GM21576 (cell line): ENCODE measurements at regions not wholly inside any gene's neighbourhood (a gene's known extent, or its start where the extent isn't known, plus 50 kb on each side); places are given as distances from the start of the nearest gene placed in this dataset.
"Not testable (repeated sequence)": the region's sequence is repeated elsewhere in the genome, so short reads cannot be mapped to it uniquely, and the experiment has no call there.

ENCODE experiments used
- ATAC-seq: cut with Tn5 transposase; IDR thresholded peaks from one replicate; pipeline ENCODE4 v1.9.1; 2021; ENCODE audit warnings: mild to moderate bottlenecking, moderate library complexity; ENCODE audit not compliant: unreplicated experiment

DNA sequence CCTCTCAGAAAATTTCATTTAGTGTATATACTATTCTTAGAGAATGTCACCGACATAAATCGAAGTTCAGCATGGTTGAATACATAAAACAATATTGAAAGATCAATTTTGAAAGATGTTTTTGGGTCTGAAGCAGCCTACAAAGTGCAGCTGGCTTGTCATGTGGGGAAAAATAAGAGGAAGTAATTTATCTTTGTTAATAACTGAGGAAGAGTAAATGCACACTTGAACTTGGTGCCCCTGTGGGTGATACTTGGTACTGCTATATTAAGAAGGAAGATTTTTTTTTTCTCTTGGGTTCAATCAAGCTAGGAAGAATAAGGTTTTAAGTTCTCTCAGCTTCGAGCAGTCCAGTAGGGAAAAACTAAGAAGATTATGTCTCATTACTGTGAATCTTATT is 661.3 kb downstream of the RPL10L start:
- no peak for ATAC-seq

DNA sequence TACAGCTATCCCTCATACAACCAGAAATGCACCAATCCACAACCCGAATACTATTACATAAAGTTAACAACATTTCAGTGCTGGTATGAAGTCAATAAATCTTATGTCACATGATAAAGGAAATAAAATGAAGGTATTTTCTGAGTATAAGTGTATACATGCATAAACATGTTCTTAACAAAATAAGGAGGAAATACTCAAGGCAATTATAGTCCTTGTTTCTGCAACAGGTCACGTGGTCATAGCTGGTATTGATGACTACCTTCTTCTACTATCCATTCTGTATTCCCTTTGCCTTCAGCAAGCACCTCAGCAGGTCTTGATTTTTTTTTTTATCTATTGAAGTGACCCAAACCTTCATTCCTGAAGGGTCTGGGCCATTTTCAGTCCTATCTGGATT is 675.6 kb downstream of the RPL10L start:
- ATAC-seq, result no peak

DNA sequence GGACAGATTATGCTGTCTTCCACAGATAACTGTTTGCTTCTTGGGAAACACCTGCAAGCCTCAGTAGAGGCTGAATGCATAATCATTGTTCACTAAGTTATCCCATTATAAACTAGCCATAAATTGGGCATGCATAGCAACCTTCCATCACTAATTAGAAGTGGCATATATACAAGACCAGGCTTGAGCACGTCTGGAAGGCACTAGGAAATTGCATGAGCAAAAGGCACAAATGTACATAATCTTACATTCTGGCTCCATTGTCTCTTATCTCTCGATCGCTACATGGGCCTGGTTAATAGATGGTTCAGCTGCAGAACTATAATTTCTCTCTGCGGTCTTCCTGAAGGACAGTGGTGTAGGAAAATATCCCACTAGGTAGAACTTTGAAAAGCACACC is 679.2 kb downstream of the RPL10L start:
- no peak for ATAC-seq

DNA sequence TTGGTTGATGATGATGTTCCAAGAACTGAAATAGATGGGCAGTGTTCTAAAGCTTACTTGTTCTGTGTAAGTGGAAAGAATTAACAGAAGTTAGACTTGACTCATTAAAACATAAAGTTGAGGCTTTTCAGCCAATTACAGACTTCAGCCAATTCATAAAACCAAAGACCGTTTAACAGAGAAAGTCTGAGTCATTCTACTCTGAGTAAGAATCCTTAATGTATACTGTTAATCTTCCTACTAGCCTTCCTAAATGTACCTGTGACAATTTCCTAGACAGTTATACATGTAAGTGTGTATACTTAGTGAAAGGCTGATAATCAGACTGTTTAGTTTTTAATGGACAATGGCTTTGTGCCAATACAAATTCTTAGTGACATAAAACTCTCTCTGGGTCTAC is 681.0 kb downstream of the RPL10L start:
- ATAC-seq, result no peak

DNA sequence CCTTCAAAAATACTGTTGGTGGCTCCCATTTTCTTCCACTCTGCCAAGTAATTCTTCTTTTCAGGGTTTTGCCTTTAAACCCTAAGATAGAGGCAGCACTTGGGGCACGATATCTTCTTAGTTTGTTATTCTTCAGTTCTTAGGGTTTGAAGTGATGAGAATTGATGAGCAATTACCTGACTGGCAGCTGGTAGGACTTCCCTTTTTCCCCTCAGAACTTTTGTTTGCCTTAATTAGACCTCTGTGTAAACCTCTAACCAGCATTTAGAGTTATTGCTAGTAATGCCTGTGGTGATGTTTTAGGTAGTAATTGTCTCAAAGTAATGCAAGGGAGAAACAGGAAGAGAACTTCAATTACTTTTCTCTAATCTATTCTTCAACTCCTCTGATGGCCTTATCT is 683.5 kb downstream of the RPL10L start:
- ATAC-seq, result no peak

DNA sequence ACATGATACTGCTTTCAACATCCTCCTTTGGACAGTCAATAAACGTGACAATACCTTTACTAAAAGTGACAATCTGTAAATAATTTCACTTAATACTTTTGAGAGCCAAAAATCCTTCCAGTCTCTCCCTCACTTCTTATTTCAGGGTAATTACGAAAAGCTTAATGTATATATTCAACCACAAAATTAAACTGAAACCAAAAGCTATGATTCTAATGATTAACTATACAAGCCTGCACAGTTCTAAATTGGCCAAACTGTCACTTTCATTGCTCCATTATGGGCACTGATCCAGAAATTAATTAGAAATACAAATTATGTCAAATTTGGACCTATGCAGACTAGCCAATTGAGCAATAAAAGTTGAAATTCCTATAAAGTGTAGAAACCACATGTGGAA is 696.5 kb upstream of the MIS18BP1 start:
- no peak for ATAC-seq

DNA sequence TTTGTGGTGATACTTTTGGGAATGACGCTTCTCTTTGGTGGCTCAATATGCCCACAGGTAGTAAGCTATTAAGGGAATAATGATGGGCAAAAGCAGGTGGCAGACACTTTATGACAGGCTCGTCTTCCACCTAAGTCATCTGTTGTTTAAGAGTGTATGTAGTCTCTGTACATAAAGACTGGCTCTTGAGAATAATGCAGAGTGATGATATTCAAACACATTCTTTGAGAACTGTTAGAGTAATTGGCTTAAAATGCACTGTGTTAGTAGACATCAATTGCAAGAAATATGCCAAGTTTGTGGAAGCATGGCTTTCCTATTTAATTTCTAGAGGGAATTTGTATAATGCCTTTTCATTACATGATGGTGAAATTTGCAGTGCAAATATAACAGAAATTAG is 694.8 kb upstream of the MIS18BP1 start:
- ATAC-seq, result no peak

DNA sequence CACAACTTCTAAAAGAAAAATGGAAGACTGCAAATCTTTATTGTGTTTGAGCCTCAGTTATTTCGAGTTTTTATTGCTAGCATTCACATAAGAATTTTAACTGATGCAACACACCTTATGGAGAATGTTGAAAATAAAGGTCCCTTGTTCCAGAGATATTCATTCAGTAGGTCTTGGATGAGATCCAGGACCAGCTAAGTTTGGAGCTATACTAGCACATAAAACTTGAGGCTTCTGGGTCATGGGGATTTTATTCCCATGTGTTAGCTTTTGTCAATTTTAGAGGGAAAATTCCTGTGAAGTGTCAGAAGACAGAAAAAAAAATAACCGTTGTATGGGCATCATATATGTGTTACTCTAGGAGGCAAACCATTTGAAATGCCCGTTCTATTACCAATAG is 693.2 kb upstream of the MIS18BP1 start:
- no peak for ATAC-seq

DNA sequence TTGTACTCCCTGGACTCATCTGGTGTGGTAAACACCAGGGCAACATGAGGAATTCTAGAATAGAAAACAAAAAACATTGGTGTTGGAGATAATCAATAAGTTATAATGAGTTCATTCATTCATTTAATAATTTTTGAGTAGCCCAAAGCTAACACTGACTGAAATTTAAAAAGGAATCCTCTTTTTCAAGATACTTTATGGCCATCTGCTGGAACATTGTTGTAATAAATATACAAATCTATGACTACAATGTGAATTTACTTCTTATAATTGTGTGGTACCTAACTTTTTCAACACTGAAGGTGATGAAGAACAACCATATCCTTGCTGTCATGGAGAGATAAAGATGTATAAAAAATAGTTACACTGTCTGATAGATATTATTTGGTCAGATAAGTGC is 687.3 kb upstream of the MIS18BP1 start:
- ATAC-seq, result no peak

DNA sequence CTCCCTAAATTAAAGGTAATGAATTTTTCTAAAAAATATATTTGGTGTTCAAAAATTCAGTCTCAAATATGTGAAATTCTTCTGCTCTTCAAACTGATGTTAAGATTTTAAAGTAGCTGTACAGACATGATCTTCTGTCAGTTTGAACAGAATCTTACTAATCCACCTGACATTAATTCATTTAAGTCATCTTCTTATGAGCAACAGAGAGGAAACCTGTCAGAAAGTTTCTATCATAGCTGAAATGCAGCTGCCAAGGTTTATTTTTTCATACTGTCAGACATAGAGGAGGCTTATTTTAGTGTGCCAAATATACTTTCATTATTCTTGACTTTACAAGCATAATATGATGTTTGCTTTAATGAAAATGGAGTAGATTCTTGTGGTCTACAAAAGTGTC is 686.6 kb upstream of the MIS18BP1 start:
- no peak for ATAC-seq

DNA sequence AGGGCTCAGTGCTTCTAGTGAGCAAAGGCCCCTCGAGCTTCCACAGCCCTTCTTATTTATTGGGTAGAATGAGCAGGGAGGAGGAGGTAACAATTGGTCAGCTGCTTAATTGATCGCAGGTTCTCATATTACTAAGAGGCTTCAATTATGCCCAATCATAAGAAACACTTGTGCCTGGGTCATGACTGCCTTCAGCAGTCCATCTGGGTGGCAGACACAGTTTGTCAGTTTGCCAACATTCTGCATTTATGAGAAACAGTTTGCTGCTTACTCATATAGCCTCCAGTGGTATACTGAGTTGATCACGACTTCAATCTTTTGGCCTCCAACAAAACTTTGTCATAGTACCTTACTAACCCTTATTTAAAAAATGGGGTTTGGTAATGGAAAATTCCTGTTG is 667.0 kb upstream of the MIS18BP1 start:
- not testable (repeated sequence) for ATAC-seq

DNA sequence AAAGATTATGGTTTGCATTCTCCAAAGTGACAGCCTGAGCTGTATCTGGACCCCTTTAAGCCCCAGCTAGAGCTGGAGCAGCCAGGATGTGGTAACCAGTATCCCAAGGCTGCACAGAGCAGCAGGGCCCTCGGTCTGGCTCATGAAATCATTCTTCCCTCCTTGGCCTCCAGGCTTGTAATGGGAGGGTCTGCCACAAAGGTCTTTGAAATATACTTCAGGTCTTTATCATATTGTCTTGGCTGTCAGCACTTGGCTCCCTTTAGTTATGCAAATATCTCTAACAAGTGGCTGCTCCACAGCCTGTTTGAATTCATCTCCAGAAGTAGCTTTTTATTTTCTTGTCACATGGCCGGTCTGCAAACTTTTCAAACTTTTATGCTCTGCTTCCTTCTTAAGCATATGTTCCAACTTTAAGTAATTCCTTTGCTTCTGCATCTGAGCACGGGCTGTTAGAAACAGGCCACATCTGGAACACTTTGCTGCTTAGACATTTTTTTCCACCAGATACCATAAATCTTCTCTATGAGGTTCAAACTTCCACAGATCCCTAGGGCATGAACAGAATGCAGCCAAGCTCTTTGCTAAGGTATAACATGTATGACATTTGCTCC is 663.4 kb upstream of the MIS18BP1 start:
- ATAC-seq, result no peak

DNA sequence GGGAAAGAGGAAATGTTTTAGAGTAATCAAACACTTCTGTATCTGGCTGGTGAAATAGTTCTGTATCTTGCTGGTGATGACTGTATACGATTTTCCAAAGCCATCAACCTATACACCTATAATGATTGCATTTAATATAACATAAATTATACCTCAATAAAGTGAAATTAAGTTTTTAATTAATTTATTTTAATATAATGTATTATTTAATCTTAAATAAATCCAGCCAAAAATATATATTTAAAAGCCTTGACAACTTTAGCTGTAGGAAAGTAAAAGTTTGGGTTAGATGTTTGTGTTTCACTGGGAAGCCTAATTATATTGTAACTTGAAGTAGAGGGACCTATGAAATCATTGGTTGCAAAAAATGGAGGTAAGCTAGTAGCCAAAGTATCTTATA is 654.8 kb upstream of the MIS18BP1 start:
- ATAC-seq, result no peak

DNA sequence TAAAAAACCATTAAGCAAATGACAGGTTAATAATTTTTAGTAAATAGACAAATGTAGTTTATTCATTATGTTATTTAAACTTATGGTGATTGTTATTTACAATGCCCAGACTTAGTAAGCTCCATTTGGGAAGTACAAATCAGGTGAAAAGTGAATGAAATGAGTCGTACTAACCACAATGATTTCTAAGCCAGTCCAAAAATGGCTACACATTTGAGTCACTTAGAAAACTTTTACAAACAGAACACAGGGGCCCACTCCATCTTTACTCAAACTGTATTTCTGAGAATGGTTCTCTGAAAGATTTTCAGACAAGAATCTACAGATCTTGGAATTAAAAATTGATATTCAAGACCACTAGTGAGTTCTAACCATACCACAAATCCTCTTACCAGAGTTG is 653.3 kb upstream of the MIS18BP1 start:
- no peak for ATAC-seq

DNA sequence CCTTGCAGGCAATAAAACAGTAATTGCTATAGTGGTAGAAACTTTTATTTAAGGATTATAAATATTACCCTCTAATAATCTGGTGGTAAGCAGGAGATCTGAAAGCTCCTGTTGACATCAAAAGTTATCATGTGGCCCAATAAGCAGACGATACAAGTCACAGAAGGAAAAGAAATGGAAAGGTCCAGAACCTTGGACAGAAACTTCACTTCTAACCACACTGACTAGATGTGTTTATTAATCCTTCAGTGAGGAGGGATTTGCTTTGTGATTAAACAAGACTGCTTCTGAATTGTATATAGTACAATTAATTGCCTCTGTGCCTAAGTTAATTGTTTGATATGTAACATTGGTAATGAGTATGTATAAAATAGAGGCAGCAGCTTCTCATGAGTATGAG is 652.7 kb upstream of the MIS18BP1 start:
- no peak for ATAC-seq

DNA sequence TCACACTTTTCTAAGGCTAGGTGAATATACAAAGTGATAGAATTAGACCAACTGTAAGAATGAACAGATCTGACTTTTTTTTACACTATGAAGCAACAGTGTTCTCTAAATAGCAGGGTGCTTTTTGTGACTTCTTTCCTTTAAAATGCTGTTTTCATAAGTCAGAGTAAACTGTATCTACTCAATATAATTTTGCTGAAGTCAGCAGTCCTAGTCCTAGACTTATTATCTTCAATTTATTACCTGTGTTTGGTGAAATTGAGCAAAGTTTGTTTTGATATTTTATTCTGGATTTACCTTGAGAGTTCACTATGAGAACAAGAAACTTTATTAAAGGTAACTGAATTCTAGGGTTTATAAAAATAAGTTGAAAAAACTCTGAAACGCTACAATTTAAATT is 651.3 kb upstream of the MIS18BP1 start:
- ATAC-seq, result no peak

DNA sequence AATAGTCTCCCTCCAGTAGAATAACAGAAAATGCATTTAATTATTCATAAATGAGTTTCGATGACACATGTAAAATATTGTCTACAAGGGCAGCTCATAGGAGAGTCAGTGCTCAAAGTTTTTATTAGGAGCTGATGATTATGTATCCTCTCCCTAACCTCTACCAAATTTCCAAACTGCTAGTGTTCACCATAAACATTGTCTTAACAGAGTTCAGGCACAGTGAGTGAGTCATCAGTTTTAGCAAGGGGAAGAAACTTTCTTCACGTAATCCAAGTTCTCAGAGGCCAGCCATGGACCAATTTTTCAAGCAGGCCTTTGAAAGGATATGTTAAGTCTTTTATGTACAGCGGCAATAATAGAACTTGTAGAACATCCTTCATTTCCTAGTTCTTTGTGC is 649.2 kb upstream of the MIS18BP1 start:
- no peak for ATAC-seq

DNA sequence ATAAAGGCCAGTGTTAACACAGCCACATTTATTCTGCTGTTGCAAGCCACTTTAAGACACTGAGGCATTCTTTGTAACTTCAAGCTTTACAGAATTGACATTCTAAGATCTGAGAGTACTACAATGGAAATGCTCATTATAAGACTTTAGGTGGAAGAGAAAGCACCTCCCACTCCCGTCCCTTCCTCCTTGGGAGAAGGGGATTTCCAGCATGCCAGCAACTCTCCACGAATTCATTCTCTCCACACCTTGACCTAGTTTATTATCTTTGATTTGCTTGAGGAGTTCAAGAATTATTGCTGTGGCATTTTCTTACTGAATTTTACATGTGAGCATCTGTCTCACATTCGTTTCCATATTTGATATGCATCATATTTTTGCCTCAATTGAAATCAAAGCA is 644.4 kb upstream of the MIS18BP1 start:
- no peak for ATAC-seq

DNA sequence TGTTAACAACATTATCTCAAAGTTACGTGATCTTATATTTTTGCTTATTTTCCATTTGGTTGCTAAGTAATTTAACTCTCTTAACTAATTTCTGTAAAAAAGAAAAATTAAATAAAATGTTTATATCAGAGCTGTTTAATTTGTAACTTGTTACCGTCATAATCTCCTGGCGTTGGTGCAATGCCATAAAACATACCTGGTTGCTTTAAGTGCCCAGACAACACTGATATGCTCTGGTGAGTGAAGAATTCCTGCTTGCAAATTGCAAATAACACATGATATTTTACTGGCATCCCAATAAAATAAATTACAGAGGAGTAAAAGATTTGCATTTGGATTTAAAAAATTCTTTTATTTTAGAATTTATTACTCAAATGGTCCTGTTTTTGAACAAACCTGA is 640.1 kb upstream of the MIS18BP1 start:
- ATAC-seq, result no peak

DNA sequence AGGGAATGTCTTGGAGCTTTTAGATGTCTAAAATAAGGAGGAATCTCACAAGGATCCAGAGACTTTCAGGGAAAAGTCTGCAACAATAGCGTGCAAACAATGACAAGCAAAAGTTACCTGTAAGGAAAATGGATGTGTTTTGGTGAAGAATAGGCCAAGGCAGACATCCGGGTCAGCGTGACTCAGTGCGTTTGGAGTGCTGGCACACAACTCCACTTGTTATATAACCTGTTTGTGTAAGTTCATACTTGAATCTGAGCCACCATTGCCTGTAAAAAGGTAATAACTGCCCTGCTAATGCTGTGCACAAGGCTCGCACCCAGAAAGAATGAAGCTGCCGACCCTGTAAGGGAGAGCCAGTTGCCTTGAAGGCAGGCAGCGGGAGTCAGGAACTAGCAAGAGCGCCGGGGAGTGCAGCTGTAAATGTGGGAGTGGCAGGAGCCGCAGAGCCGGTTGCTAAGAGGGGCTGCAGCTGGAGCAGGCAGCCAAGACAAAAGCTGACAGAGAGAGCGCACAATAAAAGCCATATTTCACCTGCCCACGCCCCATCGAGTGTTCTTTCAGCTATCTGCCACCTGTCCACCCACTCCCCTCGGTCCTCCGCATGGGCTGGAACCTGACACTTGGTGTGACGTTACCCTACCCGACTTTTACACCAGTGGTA is 638.5 kb upstream of the MIS18BP1 start:
- ATAC-seq, result no peak

DNA sequence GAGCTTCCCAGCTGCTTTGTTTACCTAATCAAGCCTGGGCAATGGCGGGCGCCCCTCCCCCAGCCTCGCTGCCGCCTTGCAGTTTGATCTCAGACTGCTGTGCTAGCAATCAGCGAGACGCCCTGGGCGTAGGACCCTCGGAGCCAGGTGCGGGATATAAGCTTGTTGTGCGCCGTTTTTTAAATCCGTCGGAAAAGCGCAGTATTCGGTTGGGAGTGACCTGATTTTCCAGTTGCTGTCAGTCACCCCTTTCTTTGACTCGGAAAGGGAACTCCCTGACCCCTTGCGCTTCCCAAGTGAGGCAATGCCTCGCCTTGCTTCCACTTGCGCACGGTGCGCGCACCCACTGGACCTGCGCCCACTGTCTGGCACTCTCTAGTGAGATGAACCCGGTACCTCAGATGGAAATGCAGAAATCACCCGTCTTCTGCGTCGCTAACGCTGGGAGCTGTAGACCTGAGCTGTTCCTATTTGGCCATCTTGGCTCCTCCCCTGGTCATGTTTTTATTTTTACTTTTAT is 635.8 kb upstream of the MIS18BP1 start:
- not testable (repeated sequence) for ATAC-seq

DNA sequence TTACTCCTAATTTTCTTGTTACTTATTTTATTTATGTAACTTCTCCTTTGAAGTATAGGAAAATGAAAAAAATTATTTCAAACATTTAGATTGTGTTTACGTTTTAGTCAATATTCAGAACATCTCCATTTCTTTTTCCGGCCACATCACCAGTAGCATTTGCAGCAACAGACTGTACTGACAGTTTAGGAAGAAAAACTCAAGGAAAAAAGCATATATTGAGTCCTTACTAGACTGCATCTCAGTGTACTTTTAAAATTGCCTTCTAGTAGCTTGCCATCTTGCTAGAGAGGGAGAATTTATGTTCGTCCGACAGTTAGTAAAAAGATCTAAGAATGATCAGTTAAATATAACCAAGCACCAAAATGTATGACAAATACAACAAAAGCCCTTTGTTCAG is 625.0 kb upstream of the MIS18BP1 start:
- no peak for ATAC-seq

DNA sequence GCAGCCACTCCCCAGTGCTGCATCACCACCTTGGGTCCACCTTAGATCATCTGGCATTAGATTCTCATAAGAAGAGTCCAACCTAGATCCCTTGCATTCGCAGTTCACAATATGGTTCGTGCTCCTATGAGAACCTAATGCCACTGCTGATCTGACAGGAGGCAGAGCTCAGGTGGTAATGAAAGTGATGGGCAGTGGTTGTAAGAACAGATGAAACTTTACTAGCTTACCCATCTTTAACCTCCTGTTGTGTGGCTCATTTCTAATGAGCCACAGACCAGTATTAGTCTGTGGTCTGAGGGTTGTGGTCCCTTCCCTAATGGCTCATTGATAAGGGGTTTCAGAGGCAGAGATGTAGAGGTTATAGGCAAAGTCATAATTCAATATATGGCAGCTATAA is 615.9 kb upstream of the MIS18BP1 start:
- peak; percentile 24 for ATAC-seq
